Spinal cord (tissue), 9 donors: ENCODE measurements at regions not wholly inside any gene's neighbourhood (a gene's known extent, or its start where the extent isn't known, plus 50 kb on each side); places are given as distances from the start of the nearest gene placed in this dataset.
A peak's percentile ranks its signal among the peaks of the same experiment; 100 is the strongest.
"Not testable (repeated sequence)": the region's sequence is repeated elsewhere in the genome, so short reads cannot be mapped to it uniquely, and the experiment has no call there.

ENCODE experiments used
- DNase-seq, 6 donors: peaks; one replicate each; pipeline versions ENCODE4 v3.0.0 to v3.0.0-alpha.2; 2013 to 2015; ENCODE audit warnings: low spot score in 6 of 6, low read depth in 4 of 6
- H3K27ac ChIP-seq: one replicate; pipeline ENCODE4 v1.5.1; 2013; ENCODE audit warnings: low read depth, low read length, control low read depth
- H3K27me3 ChIP-seq: one replicate; pipeline ENCODE4 v1.6.1; 2013; ENCODE audit warnings: low read length; ENCODE audit not compliant: control insufficient read depth, insufficient read depth
- H3K36me3 ChIP-seq: one replicate; pipeline ENCODE4 v1.6.1; 2013; ENCODE audit warnings: low read length; ENCODE audit not compliant: control insufficient read depth, insufficient read depth
- H3K4me1 ChIP-seq: one replicate; pipeline ENCODE4 v1.6.1; 2013; ENCODE audit warnings: low read length; ENCODE audit not compliant: control insufficient read depth, insufficient read depth
- H3K4me3 ChIP-seq: one replicate; pipeline ENCODE4 v1.5.1; 2013; ENCODE audit warnings: low read depth, low read length, control low read depth
- H3K9me3 ChIP-seq: one replicate; pipeline ENCODE4 v1.6.1; 2013; ENCODE audit warnings: low read length; ENCODE audit not compliant: control insufficient read depth, insufficient read depth
- WGBS: methylation state at CpG from one replicate; pipeline ENCODE4 v1.1.5; 2013; ENCODE audit warnings: missing lambda C conversion rate; ENCODE audit not compliant: insufficient coverage; 5-methylcytosine and 5-hydroxymethylcytosine counted together
- donor health status: healthy.

GRCh38 chr5:87776785-87777184, 364.1 kb upstream of the CCNH start:
- 93% methylated on average over 3 of the region's 3 CpGs for WGBS
- H3K9me3 ChIP-seq = no peaks in the 10 kb centered on the region
- no peak for DNase-seq
- no peaks in the 10 kb centered on the region for H3K4me1 ChIP-seq
- no peaks in the 10 kb centered on the region for H3K27me3 ChIP-seq
- no peaks in the 10 kb centered on the region for H3K36me3 ChIP-seq
- no peak overlapping the region for H3K4me3 ChIP-seq
- no peak overlapping the region for H3K27ac ChIP-seq

GRCh38 chr5:87776302-87776701, 363.6 kb upstream of the CCNH start:
- H3K4me3 ChIP-seq, H3K4me1 ChIP-seq, H3K27ac ChIP-seq, H3K9me3 ChIP-seq, H3K27me3 ChIP-seq, DNase-seq, H3K36me3 ChIP-seq: not testable (repeated sequence)
- WGBS = 100% methylated on average over 7 of the region's 7 CpGs

- Histone ChIP-seq H3K36me3 (no peaks in the 10 kb centered on the region), H3K4me3 (no peak overlapping the region), H3K27me3 (no peaks in the 10 kb centered on the region), H3K4me1 (no peaks in the 10 kb centered on the region), H3K9me3 (no peaks in the 10 kb centered on the region), H3K27ac (no peak overlapping the region)
- peak in 1 of 6 donors; percentile 47 for DNase-seq
- WGBS = no CpG with 5 or more reads among the region's 2 CpGs
Measured at GRCh38 chr5:87775228-87775627, 362.5 kb upstream of the CCNH start.

- H3K9me3 ChIP-seq = no peaks in the 10 kb centered on the region
- peak in 1 of 6 donors; percentile 52 for DNase-seq
- WGBS = no CpG with 5 or more reads among the region's 1 CpG
- H3K36me3 ChIP-seq = no peaks in the 10 kb centered on the region
- H3K27me3 ChIP-seq = no peaks in the 10 kb centered on the region
- H3K27ac ChIP-seq = no peak overlapping the region
- H3K4me1 ChIP-seq = no peaks in the 10 kb centered on the region
- H3K4me3 ChIP-seq = no peak overlapping the region
Measured at GRCh38 chr5:87774804-87775203, 362.1 kb upstream of the CCNH start.

GRCh38 chr5:87770601-87771121, 357.9 kb upstream of the CCNH start:
- Histone ChIP-seq H3K27ac (peak overlapping the region; percentile 85), H3K36me3 (no peaks in the 10 kb centered on the region), H3K4me3 (peak overlapping the region; percentile 36), H3K27me3 (no peaks in the 10 kb centered on the region), H3K9me3 (no peaks in the 10 kb centered on the region), H3K4me1 (no peaks in the 10 kb centered on the region)
- peak in 4 of 6 donors; percentile 80 to 97 (median 91) for DNase-seq
- WGBS = 10% methylated on average over 8 of the region's 16 CpGs

GRCh38 chr5:87770016-87770570, 357.4 kb upstream of the CCNH start:
- peak overlapping the region; percentile 85 for H3K27ac ChIP-seq
- no peaks in the 10 kb centered on the region for H3K36me3 ChIP-seq
- H3K4me1 ChIP-seq = no peaks in the 10 kb centered on the region
- H3K27me3 ChIP-seq = no peaks in the 10 kb centered on the region
- H3K4me3 ChIP-seq = peak overlapping the region; percentile 36
- WGBS = no CpG with 5 or more reads among the region's 8 CpGs
- no peaks in the 10 kb centered on the region for H3K9me3 ChIP-seq
- DNase-seq = peak in 2 of 6 donors; percentile 86 to 95

- H3K36me3 ChIP-seq = no peaks in the 10 kb centered on the region
- H3K4me3 ChIP-seq = no peak overlapping the region
- WGBS = no CpG with 5 or more reads among the region's 2 CpGs
- no peaks in the 10 kb centered on the region for H3K4me1 ChIP-seq
- DNase-seq = peak in 2 of 6 donors; percentile 41 to 67
- H3K27ac ChIP-seq = no peak overlapping the region
- no peaks in the 10 kb centered on the region for H3K9me3 ChIP-seq
- no peaks in the 10 kb centered on the region for H3K27me3 ChIP-seq
Measured at GRCh38 chr5:87769157-87769556, 356.4 kb upstream of the CCNH start.

- no peaks in the 10 kb centered on the region for H3K36me3 ChIP-seq
- H3K9me3 ChIP-seq = no peaks in the 10 kb centered on the region
- peak in 2 of 6 donors; percentile 39 to 50 for DNase-seq
- H3K27me3 ChIP-seq = no peaks in the 10 kb centered on the region
- peak overlapping the region; percentile 18 for H3K27ac ChIP-seq
- WGBS = no CpG with 5 or more reads among the region's 2 CpGs
- H3K4me1 ChIP-seq = no peaks in the 10 kb centered on the region
- no peak overlapping the region for H3K4me3 ChIP-seq
Measured at GRCh38 chr5:87768190-87768589, 355.5 kb upstream of the CCNH start.

GRCh38 chr5:87765009-87765408, 352.3 kb upstream of the CCNH start:
- no peak for DNase-seq
- Histone ChIP-seq H3K9me3 (no peaks in the 10 kb centered on the region), H3K4me3 (no peak overlapping the region), H3K36me3 (no peaks in the 10 kb centered on the region), H3K27me3 (no peaks in the 10 kb centered on the region), H3K27ac (no peak overlapping the region), H3K4me1 (no peaks in the 10 kb centered on the region)
- 67% methylated on average over 1 of the region's 5 CpGs for WGBS

GRCh38 chr5:87762631-87763030, 349.9 kb upstream of the CCNH start:
- no peak overlapping the region for H3K4me3 ChIP-seq
- WGBS = 90% methylated on average over 1 of the region's 1 CpG
- no peaks in the 10 kb centered on the region for H3K36me3 ChIP-seq

More at GRCh38 chr5:87762631-87763030, 349.9 kb upstream of the CCNH start:
- no peaks in the 10 kb centered on the region for H3K27me3 ChIP-seq
- no peaks in the 10 kb centered on the region for H3K9me3 ChIP-seq
- DNase-seq = no peak
- no peaks in the 10 kb centered on the region for H3K4me1 ChIP-seq
- H3K27ac ChIP-seq = no peak overlapping the region
